Mononuclear cell (primary cell): ENCODE measurements at regions not wholly inside any gene's neighbourhood (a gene's known extent, or its start where the extent isn't known, plus 50 kb on each side); places are given as distances from the start of the nearest gene placed in this dataset.
"Not testable (repeated sequence)": the region's sequence is repeated elsewhere in the genome, so short reads cannot be mapped to it uniquely, and the experiment has no call there.

ENCODE experiments used
- H3K27me3 ChIP-seq: 2 replicates; pipeline ENCODE4 v1.6.0; 2011; ENCODE audit warnings: low read length, control low read depth; ENCODE audit not compliant: insufficient read depth
- H3K4me1 ChIP-seq: 2 replicates; pipeline ENCODE4 v1.5.1; 2011; ENCODE audit warnings: mild to moderate bottlenecking, low read length, control low read depth; ENCODE audit not compliant: insufficient read depth
- H3K4me3 ChIP-seq: 2 replicates; pipeline ENCODE4 v1.5.1; 2011; ENCODE audit warnings: mild to moderate bottlenecking, low read length, moderate library complexity
- H3K9me3 ChIP-seq: 2 replicates; pipeline ENCODE4 v1.5.1; 2011; ENCODE audit warnings: low read depth, mild to moderate bottlenecking, control low read depth, low read length

DNA sequence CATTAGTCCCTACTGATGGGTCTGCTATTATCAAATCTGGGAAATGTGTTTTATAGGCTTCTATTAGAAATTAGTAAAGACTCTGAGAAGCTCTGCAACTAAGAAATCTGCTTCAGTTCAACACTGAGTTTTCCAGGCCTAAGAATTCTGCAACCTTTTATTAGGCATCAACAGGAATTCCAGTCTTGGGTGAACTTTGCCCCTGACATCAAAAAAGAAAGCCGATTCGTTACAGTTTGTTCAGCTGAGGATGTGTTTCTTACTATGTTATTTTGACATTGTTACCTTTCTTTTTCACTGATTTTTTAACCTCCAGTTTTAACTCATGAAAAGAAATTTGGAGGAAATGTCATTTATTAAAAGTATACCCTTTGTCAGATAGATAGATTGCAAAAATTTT lies 131.5 kb upstream of the KCNH8 start:
- no peaks in the 10 kb centered on the region for H3K4me1 ChIP-seq
- no peak overlapping the region for H3K4me3 ChIP-seq
- no peaks in the 10 kb centered on the region for H3K27me3 ChIP-seq
- H3K9me3 ChIP-seq: no peaks in the 10 kb centered on the region

DNA sequence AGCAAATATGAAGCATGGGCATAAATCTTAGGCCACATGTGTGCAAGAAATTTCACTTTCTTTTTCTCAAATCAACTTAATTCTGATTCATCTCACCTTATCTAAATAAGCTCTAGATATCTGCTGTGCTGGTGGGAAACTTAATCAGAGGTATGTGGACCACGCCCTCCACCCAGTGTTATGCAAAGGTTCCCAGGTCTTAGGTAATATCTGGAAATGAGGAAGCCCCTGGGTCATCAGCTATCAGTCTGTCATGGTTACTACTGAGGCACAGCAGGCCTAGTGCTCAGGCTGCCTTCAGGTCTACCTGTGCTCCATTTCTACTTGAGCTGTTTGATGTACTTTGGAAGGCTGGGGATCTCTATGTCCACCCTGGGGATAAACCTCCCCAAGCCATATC lies 134.4 kb upstream of the KCNH8 start:
- Histone ChIP-seq H3K9me3 (no peaks in the 10 kb centered on the region), H3K4me1 (no peaks in the 10 kb centered on the region), H3K27me3 (no peaks in the 10 kb centered on the region), H3K4me3 (no peak overlapping the region)

DNA sequence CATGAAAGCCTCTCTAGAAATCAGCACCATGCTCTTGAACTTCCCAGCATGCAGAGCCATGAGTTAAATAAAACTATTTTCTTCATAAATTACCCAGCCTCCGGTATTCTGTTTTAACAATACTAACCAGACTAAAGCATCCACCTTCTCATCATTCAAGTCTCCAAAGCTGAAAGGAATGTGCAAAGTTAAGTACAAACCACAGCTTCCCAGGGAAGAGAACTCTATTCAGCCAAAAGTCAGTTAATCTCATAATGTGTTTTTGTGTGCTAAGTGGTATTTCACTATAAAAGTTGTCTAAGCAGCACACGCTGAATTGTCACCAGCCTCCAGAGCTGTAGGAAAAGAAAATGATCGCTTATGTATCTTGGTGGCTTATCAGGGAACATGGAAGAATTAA lies 135.5 kb upstream of the KCNH8 start:
- H3K9me3 ChIP-seq: no peaks in the 10 kb centered on the region
- H3K27me3 ChIP-seq: no peaks in the 10 kb centered on the region
- H3K4me1 ChIP-seq: no peaks in the 10 kb centered on the region
- H3K4me3 ChIP-seq: no peak overlapping the region

DNA sequence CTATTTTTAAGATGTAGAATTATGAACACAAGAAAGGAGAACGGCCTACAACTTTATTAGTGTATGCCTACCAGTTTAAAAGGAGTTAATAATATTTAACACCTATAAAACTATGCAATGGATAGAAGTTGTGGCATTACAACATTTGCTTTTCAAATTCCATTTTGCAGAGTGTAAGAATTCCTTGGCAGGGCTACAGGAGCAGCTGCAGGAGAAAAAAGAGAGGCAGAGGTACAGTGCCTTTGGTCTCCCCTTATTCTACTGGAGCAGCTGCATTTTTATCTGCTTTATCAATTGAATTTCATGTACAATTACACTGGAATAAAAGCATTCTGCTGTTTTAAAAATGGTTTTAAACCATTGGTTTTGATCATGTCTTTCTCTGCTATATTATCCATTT lies 145.7 kb upstream of the KCNH8 start:
- H3K27me3 ChIP-seq: no peaks in the 10 kb centered on the region
- H3K4me1 ChIP-seq: no peaks in the 10 kb centered on the region
- no peak overlapping the region for H3K4me3 ChIP-seq
- H3K9me3 ChIP-seq: no peaks in the 10 kb centered on the region

- no peaks in the 10 kb centered on the region for H3K9me3 ChIP-seq
- no peaks in the 10 kb centered on the region for H3K27me3 ChIP-seq
- no peaks in the 10 kb centered on the region for H3K4me1 ChIP-seq
- no peak overlapping the region for H3K4me3 ChIP-seq
Measured at GRCh38 chr3:18998069-18998468, 150.2 kb upstream of the KCNH8 start.

DNA sequence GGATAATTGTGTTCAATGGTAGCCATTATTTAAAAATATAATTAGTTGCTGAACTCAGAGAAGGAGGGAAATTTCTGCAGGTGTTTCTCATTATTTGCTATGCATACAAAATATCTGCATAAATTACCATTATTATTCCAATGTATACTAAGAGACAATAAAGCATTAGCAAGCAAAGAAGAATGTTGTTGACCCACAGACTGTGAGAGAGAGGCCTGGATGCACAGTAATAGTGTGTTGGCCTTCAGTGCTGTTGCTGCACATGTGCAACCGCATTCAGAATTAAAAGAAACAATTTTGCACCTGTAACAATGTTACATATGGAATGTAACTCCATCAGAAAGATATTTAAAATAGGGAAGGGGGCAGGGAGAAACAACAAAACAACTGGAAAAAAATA lies 155.6 kb upstream of the KCNH8 start:
- Histone ChIP-seq H3K4me3 (no peak overlapping the region), H3K27me3 (no peaks in the 10 kb centered on the region), H3K4me1 (no peaks in the 10 kb centered on the region), H3K9me3 (no peaks in the 10 kb centered on the region)

DNA sequence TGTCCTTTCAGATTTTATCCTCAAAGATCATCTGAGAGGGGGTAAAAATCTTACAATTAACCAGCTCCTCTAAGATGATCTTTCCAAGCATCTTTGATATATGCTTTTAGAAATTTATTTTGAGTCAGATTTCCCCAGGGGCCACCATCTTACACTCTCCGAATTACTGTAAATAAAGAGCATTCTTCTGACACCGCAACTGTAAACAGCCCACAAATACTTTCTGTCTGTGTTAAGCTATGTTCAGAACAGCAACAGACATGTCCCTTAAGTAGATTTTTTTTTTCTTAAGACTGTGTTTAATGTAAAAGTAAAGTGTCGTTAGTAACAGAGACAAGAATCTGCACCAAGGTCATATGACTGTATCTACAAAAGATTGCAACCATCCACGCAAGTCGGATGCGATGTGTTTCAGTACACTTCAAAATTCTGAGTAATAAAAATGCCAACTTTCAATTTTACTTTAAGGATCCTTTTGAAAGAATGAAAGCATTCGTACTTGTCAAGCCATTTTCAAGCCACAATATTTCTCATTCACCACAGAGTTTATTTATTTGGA lies 159.0 kb upstream of the KCNH8 start:
- Histone ChIP-seq H3K9me3 (no peaks in the 10 kb centered on the region), H3K27me3 (no peaks in the 10 kb centered on the region), H3K4me3 (no peak overlapping the region), H3K4me1 (no peaks in the 10 kb centered on the region)

DNA sequence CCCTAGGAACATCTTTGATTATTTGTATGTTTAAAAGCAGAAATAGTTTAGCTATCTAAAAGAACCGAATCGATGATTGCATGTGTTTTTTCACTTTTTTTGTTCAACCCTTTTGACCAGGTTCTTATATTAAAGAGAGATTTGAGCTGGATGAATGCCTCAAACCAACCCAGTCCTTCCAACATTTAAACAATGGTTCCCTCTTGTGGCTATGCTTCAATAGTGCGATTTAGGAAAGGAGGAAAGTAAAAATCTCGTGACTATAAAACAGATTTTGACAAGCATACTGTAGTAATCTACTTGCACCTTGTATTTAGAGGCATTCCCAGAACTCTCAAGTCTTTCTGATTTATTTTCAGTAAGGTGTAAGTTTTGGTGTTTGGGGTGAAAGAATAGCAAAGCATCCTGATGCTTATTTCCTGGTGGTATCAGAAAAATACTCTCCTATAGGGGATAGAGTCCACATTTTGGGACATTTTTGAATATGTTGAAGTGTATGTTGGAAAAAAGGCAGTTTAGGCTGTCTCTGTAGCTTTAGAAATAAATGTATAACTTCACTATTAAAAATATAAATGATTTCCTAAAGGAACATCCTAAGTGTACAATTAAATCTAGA lies 159.6 kb upstream of the KCNH8 start:
- Histone ChIP-seq H3K9me3 (no peaks in the 10 kb centered on the region), H3K4me1 (no peaks in the 10 kb centered on the region), H3K4me3 (no peak overlapping the region), H3K27me3 (no peaks in the 10 kb centered on the region)

DNA sequence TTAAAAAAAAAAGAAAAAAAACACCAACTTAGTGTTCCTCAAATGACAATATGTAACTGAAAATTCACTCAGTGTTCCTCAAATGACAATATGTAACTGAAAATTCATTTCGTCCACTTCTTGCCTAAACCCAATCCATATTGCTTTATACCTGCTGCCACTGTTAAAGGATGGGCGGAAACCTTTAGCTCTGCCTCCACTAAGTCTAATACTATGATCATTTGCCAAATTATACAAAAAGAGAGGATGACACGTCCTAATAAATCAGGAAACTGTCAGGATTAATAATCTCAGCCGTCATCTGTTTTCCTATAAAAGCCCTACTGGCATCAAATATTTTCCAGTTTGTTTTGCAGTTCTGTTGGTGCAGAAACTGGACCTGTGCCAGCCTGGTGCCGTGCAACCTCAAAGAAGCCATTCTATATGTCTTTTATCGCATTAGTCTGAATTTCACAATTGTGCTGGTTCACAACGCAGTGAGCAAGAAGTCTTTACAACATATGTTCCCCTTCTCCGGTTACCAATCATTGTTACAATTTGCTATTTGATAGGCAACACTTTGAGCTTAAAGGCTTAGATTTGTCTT lies 160.4 kb upstream of the KCNH8 start:
- no peaks in the 10 kb centered on the region for H3K9me3 ChIP-seq
- no peaks in the 10 kb centered on the region for H3K27me3 ChIP-seq
- H3K4me1 ChIP-seq: no peaks in the 10 kb centered on the region
- no peak overlapping the region for H3K4me3 ChIP-seq

GRCh38 chr3:18987070-18987469 lies 161.2 kb upstream of the KCNH8 start:
- Histone ChIP-seq H3K9me3 (no peaks in the 10 kb centered on the region), H3K4me1 (no peaks in the 10 kb centered on the region), H3K27me3 (no peaks in the 10 kb centered on the region), H3K4me3 (no peak overlapping the region)

GRCh38 chr3:18982920-18983319 lies 165.4 kb upstream of the KCNH8 start:
- no peak overlapping the region for H3K4me3 ChIP-seq
- H3K9me3 ChIP-seq: no peaks in the 10 kb centered on the region
- no peaks in the 10 kb centered on the region for H3K4me1 ChIP-seq
- H3K27me3 ChIP-seq: no peaks in the 10 kb centered on the region

- not testable (repeated sequence) for H3K9me3 ChIP-seq, H3K27me3 ChIP-seq, H3K4me3 ChIP-seq, H3K4me1 ChIP-seq
Measured at GRCh38 chr3:18976102-18976501, 172.2 kb upstream of the KCNH8 start.

DNA sequence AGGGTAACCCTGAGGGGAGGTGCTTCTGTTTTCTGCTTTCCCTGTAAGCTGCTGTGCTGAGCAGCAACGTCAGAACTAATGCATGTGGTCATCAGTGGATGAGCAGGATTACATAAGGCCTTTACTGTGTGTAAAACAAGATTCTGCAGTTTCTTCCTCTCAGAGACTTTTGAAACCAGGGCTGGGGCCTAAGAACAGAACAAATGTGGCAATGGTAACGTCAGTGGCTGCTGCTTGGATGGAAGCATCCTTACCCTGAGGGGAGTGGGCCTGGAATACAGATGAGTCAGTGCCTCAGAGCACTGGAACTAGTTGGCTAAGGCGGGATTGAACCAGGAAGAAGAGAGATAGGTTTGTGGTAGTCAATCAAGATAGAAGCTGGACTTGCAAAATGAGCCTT lies 180.2 kb upstream of the KCNH8 start:
- no peaks in the 10 kb centered on the region for H3K4me1 ChIP-seq
- H3K9me3 ChIP-seq: peaks cover 2% of the 10 kb centered on the region
- H3K4me3 ChIP-seq: no peak overlapping the region

GRCh38 chr3:18965781-18966180 lies 182.5 kb upstream of the KCNH8 start:
- Histone ChIP-seq H3K4me3 (no peak overlapping the region), H3K27me3 (no peaks in the 10 kb centered on the region), H3K9me3 (no peaks in the 10 kb centered on the region), H3K4me1 (no peaks in the 10 kb centered on the region)

More for the DNA sequence above, 180.2 kb upstream of the KCNH8 start:
- H3K27me3 ChIP-seq: no peaks in the 10 kb centered on the region

DNA sequence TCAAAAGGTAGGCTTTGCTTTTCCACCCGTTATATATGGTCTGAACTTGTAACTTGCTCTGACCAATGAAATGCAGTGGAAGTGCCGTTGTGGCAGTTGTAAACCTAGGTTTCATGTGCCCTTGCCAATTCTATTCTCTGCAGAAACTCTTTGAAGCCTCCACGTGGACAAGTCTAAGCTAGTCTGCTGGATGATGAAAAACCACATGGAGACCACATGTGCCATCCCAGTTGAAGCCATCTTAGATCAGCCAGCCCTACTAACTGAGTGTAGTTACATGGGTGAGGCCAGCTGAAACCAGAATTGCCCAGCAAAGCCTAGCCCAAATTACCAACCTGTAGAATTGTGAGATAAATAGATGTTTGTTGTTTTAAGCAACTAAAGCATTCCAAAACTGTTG lies 183.7 kb upstream of the KCNH8 start:
- H3K27me3 ChIP-seq: no peaks in the 10 kb centered on the region
- no peaks in the 10 kb centered on the region for H3K9me3 ChIP-seq
- no peaks in the 10 kb centered on the region for H3K4me1 ChIP-seq
- H3K4me3 ChIP-seq: no peak overlapping the region

DNA sequence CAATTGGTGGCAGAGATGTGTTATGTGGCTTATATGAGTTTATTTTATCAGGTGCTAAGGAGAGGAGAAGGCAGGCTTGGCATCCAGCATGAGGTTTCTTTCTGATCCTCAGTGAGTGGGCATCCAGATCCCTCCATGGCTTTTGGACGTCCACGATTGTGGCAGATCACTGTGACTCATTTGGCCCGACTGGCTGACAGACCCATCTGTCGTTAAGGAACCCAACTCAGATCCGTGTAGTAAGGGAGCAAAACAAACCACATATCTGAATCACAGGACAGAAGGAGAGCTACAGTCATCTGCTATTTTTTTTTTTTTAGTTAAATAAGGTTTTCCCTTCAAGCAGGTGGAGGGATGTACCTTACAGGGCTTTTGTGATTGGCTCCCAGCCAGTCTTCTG lies 197.0 kb upstream of the KCNH8 start:
- Histone ChIP-seq H3K9me3 (no peaks in the 10 kb centered on the region), H3K4me3 (no peak overlapping the region), H3K27me3 (no peaks in the 10 kb centered on the region), H3K4me1 (no peaks in the 10 kb centered on the region)
